ENCODE measurements at regions not wholly inside any gene's neighbourhood (a gene's known extent, or its start where the extent isn't known, plus 50 kb on each side); places are given as distances from the start of the nearest gene placed in this dataset.

- DNase-seq = no peak
Observed at GRCh38 chr12:114302606-114303315, 103.2 kb downstream of the TBX5 start.

- DNase-seq = no peak
Observed at GRCh38 chr12:114302117-114302516, 103.8 kb downstream of the TBX5 start.

DNA sequence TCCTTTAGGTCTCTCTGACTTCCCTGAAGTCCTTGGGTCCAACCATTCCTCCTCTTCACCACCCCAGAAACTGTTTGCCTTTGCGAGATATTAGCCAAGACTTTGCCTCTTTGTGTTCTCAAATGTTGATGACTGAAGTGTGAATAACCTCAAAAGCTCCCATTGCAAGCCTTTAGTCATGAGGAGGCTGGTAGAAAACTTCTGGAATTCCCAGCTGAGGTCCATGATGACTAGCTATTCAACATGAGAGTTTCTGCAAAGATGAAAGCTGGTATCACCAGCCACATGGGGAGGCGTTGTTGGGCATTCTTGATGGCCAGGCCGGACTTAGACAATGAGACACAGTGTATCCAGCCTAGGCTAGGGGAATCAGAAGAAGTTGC, 111.7 kb downstream of the TBX5 start:
- no peak for DNase-seq

DNA sequence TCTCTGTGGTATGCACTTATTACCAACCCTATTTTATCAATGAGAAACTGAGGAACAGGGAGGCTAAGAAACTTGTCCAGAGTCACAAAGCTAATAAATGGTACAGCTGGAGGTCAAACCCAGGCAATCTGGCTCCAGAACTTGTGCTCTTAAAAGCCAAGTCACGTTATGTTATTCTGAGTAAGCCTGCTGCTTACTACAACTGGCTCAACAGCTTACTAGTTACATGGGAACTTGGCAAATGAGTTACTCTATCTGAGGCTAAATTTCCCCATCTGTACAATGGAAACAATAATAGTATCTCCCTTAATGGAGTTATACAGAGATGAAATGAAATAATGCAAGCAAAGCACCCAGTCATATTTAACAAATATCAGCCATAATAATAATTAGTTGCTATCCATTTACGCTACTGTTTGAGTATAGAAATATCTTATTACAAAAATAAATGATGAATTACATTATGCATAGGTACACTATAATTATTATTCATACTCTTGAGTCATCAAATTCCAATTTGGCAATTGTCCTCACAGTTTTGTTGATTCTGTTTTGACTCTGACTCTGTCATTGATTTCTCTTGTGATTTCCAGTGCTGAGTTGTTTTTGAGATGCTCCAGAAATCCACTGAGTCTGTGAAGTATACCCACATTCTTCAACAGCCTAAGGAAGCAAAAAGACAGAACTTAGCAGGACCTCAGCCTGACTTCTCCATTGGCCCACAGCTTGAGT, 112.2 kb downstream of the TBX5 start:
- no peak for DNase-seq

GRCh38 chr12:114293073-114293472, 112.9 kb downstream of the TBX5 start:
- no peak for DNase-seq

GRCh38 chr12:114291389-114292060, 114.4 kb downstream of the TBX5 start:
- no peak for DNase-seq

DNA sequence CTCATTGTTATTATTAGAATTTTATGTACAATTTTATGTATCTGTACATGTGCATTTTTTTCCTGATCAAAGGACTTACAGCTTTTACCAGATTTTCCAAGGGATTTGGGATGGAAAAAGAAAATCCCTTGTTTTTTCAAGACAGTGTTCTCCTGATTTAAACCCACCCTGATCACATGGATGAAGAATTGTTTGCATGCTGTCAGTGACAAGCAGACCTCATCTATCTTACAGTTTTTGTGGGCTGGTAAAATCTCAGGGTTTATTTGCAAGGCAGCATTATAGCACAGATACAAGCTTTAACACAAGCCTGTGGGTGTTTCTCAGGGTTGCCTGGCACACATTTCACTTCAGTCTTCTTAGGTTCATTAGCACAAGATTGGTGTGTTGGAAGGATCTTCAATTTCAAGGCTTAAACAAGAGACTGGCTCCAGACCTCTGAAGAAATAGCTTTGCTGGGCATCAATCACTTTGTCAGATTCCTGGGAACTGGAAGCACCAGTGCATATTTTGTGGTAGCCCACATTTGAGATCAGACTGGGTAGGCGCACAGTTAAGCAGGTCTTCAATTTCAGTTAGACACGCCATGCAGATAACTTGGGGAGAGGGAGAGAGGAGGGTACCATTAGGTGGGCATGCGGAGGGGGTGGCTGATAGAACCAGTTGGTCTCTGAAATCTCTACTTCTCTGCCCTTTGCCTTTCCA, 118.0 kb downstream of the TBX5 start:
- no peak for DNase-seq

- no peak for DNase-seq
Observed at GRCh38 chr12:114286145-114286544, 119.8 kb downstream of the TBX5 start.

GRCh38 chr12:114285554-114285953, 120.4 kb downstream of the TBX5 start:
- no peak for DNase-seq

GRCh38 chr12:114284041-114284440, 121.9 kb downstream of the TBX5 start:
- DNase-seq = no peak

DNA sequence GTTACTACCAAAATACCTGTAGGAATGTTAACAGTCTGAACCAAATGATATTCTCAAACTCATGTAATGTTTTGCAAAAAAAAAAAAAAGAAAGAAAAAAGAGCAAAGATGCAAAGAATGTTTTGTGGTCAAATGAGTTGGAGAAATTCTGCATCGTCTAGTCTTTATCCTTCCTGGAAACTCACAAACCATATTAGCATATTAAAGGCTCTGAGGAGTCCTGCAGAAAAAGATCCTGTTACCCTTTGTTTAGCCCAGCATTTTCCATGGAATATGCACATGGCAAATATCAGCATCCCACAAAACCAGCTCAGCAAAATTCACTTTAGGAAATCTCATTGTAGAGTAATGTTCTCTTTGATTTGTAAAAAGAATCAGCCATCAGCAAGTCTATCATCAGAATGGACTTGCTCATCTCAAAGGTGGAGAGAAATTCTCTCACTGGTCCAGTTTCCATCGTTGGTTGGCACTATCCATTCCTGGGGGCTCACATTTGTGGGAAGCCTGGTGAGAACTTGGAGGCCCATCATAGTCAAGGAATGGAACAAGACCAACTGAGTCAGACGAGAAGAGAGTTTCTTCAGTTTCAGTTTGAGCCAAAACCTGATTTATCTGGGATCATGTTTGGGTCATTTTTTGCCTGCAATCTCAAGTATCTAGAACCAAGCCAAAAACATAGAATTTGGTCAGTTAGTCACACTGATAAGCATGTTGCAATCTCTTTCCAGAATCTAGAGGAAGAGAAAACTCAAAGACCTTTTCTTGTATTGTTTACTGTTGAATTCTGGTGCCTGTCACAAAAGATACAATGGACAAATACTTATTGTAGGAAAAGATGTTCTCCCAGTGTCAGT, 129.8 kb downstream of the TBX5 start:
- DNase-seq = no peak

DNA sequence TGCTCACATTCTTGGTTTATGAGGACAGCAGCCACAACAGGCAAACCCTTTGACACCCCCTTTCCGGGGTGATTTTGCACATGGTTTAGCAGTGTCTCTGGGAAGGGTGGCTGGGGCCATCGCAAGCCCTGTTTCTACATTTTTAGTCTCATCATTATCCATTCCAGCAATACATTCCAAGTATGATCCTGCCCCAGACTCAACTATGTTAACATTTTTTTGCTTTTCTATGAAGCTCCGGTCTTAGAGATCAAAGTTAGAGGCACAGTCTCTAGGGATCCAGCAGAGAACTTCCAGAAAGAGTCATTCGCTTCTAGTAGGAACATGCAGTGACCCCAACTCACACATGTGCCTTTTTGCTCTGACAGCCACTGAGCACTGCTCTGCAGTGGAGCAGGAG, 130.9 kb downstream of the TBX5 start:
- DNase-seq = no peak

DNA sequence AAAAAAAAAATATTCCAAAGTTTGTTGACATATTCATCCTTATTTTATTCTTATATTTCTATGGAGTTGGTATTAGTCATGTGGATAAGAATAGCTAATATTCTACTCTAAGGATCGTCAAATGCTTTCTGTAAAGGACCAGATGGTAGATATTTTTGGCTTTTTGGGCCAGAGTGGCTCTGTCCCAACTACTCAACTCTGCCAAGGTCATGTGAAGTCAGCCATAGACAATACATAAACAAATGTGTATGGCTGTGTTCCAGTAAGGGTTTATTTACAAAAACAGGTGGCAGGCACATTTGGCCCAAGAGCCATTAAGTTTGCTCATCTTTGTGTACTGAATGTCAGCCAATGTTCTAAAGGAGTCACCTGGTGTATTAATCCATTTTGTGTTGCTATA, 131.8 kb downstream of the TBX5 start:
- DNase-seq = no peak

DNA sequence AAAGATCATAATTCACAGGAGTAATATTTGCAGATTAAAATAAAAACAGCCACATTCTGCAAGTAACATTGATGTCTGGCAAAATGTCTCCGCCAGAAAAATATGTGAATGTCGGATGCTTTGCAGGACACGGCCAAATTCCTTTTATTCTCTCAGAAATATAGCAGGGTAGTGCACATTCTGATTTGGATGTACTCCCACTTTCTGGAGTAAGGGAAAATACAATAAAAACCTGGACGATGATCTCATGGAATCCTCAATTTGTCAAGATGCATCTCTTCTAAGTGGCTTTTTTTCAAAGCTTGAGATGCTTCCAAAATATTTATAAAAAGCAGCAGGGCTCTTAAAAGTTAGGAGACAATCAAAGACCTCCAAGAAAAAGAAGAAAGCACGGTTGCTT, 133.3 kb downstream of the TBX5 start:
- no peak for DNase-seq

DNA sequence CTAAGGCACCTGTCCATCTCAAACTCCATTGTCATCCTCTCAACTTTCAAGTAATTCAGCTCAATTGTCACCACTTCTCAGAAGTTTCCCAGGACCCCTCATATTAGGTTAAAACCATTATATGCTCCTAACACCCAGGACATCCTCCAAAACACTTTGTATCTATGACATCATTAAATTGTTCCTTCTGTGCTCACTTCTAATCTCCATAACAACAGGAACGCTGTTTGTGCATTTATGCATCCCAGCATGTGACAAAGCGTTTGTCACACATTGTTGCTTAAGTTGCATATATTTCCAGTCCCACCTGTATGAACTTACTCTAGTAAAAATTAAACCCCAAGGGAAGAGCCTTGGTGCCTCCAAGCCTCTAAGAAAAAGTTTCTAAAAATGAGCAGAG, 133.9 kb downstream of the TBX5 start:
- no peak for DNase-seq

GRCh38 chr12:114269153-114269552, 136.8 kb downstream of the TBX5 start:
- peak in 1 of 56 donors; percentile 0 for DNase-seq

DNA sequence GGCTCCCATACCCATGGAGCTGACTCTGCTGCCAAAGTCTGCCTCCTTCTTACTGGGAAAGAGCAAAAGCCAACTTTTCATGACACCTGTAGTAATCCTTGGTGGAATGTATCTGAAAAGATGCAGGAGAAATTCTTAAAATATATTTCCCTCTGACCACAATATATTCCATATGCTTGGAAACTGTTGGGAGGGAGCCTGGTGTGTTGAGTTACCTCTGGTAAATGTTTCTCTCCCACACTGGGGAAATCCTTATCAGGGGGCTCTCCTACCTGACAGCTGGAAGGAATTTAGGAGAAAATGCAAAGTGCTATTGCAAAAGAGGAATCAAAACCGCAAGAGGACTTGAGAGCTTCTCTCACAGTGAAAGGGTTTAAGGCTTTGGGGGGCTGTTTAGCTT, 139.4 kb downstream of the TBX5 start:
- DNase-seq = no peak

DNA sequence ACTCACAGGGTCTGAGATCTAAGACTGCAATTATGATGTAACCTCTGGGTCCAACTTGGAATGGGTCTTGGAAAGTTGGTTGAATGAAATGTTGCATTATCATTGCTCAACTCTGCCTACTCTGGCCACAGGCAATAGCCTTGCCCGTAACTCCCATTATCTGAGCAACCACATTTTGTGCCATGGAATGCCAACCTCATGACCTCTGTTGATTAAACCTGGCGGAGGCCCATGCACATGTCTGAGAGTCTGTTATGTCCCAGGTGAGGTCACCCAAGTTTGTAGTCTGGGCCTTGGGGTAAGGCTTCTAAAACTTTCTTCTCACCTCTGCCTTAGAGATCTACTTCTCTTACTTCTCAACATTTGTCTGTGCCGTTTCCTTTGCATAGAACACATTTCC, 140.9 kb downstream of the TBX5 start:
- DNase-seq = no peak

- peak in 1 of 56 donors; percentile 4 for DNase-seq
Observed at GRCh38 chr12:114263056-114263805, 142.7 kb downstream of the TBX5 start.

DNA sequence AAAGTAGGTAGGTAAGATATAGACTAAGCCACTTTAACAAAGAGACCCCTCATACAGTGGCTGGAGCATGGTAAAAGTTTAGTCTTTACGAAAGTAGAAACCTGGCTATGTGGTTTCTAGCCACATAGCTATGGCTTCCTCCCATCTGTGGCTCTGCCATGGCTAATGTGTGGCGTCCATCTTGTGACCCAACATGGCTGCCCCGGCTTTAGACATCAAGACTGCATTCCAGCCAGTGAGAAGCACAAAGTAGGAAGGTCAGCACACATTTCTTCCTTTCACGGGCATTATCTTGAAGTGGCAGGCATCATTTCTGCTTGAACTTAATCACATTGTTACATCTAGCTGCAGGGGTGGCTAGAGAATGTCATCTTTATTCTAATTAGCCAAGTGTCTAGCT, 148.3 kb downstream of the TBX5 start:
- no peak for DNase-seq

All from amygdala (tissue), 56 donors.